Astrocyte of the spinal cord (primary cell): ENCODE measurements at regions not wholly inside any gene's neighbourhood (a gene's known extent, or its start where the extent isn't known, plus 50 kb on each side); places are given as distances from the start of the nearest gene placed in this dataset.
A peak's percentile ranks its signal among the peaks of the same experiment; 100 is the strongest.

ENCODE experiments used
- DNase-seq: peaks from one replicate; pipeline ENCODE4 v3.0.0; 2011; ENCODE audit warnings: low read depth, low spot score
- H3K4me3 ChIP-seq: 2 replicates; pipeline ENCODE4 v1.5.1; 2011; ENCODE audit warnings: low read depth, mild to moderate bottlenecking, low read length, moderate library complexity
- in situ Hi-C: cut with HindIII; loops from 2 replicates; pipeline ENCODE4 v1.10.0; 2017; ENCODE audit warnings: low sequenced_read_pairs
- TF ChIP-seq, protein P1 (sequence below): IDR thresholded peaks from 2 replicates; pipeline ENCODE4 v1.5.1; 2012; ENCODE audit warnings: low read depth, mild to moderate bottlenecking, low read length, inconsistent platforms

GRCh38 chr5:98690002-98690401 lies 83.5 kb upstream of the RGMB start:
- no peak overlapping the region for H3K4me3 ChIP-seq
- TF ChIP-seq, protein P1, sequence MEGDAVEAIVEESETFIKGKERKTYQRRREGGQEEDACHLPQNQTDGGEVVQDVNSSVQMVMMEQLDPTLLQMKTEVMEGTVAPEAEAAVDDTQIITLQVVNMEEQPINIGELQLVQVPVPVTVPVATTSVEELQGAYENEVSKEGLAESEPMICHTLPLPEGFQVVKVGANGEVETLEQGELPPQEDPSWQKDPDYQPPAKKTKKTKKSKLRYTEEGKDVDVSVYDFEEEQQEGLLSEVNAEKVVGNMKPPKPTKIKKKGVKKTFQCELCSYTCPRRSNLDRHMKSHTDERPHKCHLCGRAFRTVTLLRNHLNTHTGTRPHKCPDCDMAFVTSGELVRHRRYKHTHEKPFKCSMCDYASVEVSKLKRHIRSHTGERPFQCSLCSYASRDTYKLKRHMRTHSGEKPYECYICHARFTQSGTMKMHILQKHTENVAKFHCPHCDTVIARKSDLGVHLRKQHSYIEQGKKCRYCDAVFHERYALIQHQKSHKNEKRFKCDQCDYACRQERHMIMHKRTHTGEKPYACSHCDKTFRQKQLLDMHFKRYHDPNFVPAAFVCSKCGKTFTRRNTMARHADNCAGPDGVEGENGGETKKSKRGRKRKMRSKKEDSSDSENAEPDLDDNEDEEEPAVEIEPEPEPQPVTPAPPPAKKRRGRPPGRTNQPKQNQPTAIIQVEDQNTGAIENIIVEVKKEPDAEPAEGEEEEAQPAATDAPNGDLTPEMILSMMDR, result no peak
- in situ Hi-C loops, result no loop called here
- no peak for DNase-seq

GRCh38 chr5:98694902-98695301 lies 78.6 kb upstream of the RGMB start:
- in situ Hi-C loops, result no loop called here
- H3K4me3 ChIP-seq, result no peak overlapping the region
- no peak for DNase-seq
- TF ChIP-seq, protein P1, result no peak

GRCh38 chr5:98698359-98698758 lies 75.1 kb upstream of the RGMB start:
- TF ChIP-seq, protein P1, result no peak
- DNase-seq, result no peak
- in situ Hi-C loops, result no loop called here
- H3K4me3 ChIP-seq, result no peak overlapping the region

DNA sequence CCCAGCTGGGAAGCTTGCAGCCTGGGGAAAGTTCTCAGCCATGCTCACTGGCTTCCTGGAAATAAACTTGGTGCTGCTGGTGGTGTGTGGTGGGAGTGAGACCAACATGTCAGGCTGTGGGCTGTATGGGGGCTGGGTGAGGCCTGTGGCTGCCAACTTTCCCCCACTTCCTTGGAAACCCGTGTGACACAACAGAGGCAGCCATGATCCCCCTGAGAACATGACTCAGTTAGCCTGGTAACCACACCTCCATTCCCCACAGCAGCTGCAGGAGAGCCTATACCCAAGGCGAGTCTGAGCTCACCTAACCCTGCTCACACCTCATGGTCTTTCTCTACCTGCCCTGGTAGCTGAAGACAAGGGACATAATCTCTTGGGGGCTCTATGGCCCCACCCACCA lies 72.7 kb upstream of the RGMB start:
- H3K4me3 ChIP-seq, result no peak overlapping the region
- peak; percentile 13 for DNase-seq
- TF ChIP-seq, protein P1, result no peak
- in situ Hi-C loops, result no loop called here

- peak; percentile 26 for DNase-seq
- H3K4me3 ChIP-seq, result no peak overlapping the region
- in situ Hi-C loops, result no loop called here
- TF ChIP-seq, protein P1, result no peak
Observed at GRCh38 chr5:98705841-98706240, 67.6 kb upstream of the RGMB start.

DNA sequence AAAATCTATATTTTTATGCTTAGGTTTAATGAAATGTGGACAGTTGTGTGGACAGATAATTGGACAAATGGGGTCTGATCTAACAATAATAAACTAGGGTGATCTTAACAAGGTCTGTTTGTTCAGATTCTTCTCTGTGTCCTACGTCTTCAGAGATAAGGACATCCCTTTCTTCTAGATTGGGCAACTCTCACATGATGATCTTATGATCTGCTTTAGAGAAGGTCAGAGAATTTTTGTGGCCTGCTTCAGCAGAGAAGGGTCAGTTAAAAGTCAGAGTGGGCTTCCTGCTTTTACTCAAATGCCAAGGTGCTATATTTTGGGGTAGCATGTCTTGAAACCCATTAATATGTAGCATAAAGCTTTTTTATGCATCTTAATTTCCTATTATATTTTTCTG lies 63.8 kb upstream of the RGMB start:
- TF ChIP-seq, protein P1, result no peak
- no peak overlapping the region for H3K4me3 ChIP-seq
- in situ Hi-C loops, result no loop called here

DNA sequence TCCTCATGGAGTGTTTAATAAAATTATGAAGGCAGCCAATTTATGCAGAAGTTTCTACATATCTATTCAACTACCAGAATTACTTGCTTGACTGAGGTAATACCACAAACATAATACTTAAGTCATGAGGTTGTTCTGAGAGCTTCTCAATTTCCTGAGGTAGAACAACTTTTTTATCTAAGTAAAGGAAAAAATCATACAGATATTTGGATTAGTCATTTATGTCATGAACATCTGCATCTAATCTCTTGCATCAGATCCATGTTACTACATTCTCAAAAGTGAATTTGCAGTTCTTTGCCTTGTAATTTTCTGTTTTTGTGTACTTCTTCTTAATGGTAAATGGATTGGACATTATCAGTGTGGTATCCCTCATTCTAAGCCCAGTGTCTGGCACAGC lies 60.4 kb upstream of the RGMB start:
- no peak overlapping the region for H3K4me3 ChIP-seq
- TF ChIP-seq, protein P1, result no peak
- in situ Hi-C loops, result no loop called here
- DNase-seq, result peak; percentile 31

More for the DNA sequence above, 63.8 kb upstream of the RGMB start:
- DNase-seq, result no peak
